ENCODE measurements at regions not wholly inside any gene's neighbourhood (a gene's known extent, or its start where the extent isn't known, plus 50 kb on each side); places are given as distances from the start of the nearest gene placed in this dataset.

- TF ChIP-seq CTCF (IDR thresholded peaks at IDR 0.05 in 2 of 3, conservative IDR thresholded peaks at IDR 0.05 in 1 of 3; ENCODE audit: control insufficient read depth in 2 of 3, extremely low read depth in 1 of 3, insufficient read depth in 1 of 3, low read depth in 3 of 3, low read length in 3 of 3): no peak
- no peak for TF ChIP-seq RCOR1 (conservative IDR thresholded peaks at IDR 0.05; ENCODE audit: low read depth, low read length)
- no peak for TF ChIP-seq DPF2 (IDR thresholded peaks at IDR 0.05)
- TF ChIP-seq NBN (IDR thresholded peaks at IDR 0.05): no peak
- no peak for TF ChIP-seq PBX3 (IDR thresholded peaks at IDR 0.05; ENCODE audit: insufficient replicate concordance, low read depth, low read length)
- no peak for TF ChIP-seq HSF1 (IDR thresholded peaks at IDR 0.05; ENCODE audit: low read depth, low read length)
- TF ChIP-seq POLR2A (IDR thresholded peaks at IDR 0.05; ENCODE audit: low read depth, low read length): no peak
- no peak for TF ChIP-seq BHLHE40 (IDR thresholded peaks at IDR 0.05; ENCODE audit: borderline replicate concordance in 1 of 2, low read depth in 2 of 2, low read length in 1 of 2)
Observed at GRCh38 chr12:124691429-124691828, 124.0 kb upstream of the NCOR2 start.
